Ascending aorta (tissue), 2 donors: ENCODE measurements at regions not wholly inside any gene's neighbourhood (a gene's known extent, or its start where the extent isn't known, plus 50 kb on each side); places are given as distances from the start of the nearest gene placed in this dataset.

Experiments
- DNase-seq, 2 donors: peaks; one replicate each; pipeline ENCODE4 v3.0.0-alpha.2; 2019; ENCODE audit warnings: low spot score in 2 of 2
- H3K27ac ChIP-seq, 2 donors: fragments of 200-600 bp; sonication (generic); one replicate each; pipeline ENCODE4 v1.5.1; 2016 to 2017; ENCODE audit warnings: mild to moderate bottlenecking in 1 of 2
- H3K27me3 ChIP-seq: fragments of 200-600 bp; sonication (generic); one replicate; pipeline ENCODE4 v1.5.1; 2017
- H3K36me3 ChIP-seq, 2 donors: fragments of 200-600 bp; sonication (generic); one replicate each; pipeline ENCODE4 v1.5.1; 2016
- H3K4me1 ChIP-seq, 2 donors: fragments of 200-600 bp; sonication (generic); one replicate each; pipeline ENCODE4 v1.5.1; 2016 to 2017; ENCODE audit warnings: mild to moderate bottlenecking in 1 of 2
- H3K4me3 ChIP-seq, 2 donors: fragments of 200-600 bp; sonication (generic); one replicate each; pipeline ENCODE4 v1.5.1; 2016 to 2017; ENCODE audit warnings: mild to moderate bottlenecking in 1 of 2
- H3K9me3 ChIP-seq, 2 donors: fragments of 200-600 bp; sonication (generic); one replicate each; pipeline ENCODE4 v1.5.1; 2016
- intact Hi-C: fragments of 100-400 bp; cut with DNase I; formaldehyde crosslinking; loops from one replicate; pipeline ENCODE4 v1.15.1; 2023
- TF ChIP-seq, protein P1 (sequence below), 3 experiments: fragments of 200-600 bp in 2 of 3; fragments of 450-650 bp in 1 of 3; sonication (generic) in 2 of 3; IDR thresholded peaks; one replicate each; pipeline ENCODE4 v1.5.1; 2016 to 2019; ENCODE audit warnings: antibody characterized with exemption in 3 of 3, mild to moderate bottlenecking in 1 of 3, moderate library complexity in 1 of 3

DNA sequence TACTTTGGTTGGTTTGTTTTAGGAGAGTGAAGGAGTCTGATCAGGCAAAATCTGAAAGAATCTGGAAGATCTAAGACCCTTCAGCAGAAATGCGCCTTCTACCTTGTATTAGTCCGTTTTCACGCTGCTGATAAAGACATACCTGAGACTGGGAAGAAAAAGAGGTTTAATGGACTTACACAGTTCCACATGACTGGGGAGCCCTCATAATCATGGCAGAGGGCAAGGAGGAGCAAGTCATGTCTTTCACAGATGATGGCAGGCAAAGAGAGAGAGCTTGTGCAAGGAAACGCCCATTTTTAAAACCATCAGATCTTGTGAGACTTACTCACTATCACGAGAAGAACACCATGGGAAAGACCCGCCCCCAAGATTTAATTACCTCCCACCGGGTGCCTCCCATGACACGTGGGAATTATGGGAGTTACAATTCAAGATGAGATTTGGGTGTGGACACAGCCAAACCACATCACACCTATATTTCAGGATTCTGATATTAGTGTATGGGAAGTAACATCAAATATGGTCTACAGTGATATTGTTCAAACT, 99.3 kb downstream of the GLUL start:
- intact Hi-C loops = loop anchor here (5.0 kb wide), 3 partner anchors 55 to 150 kb away; no protein-coding TSS in a partner anchor
- Histone ChIP-seq H3K36me3 (no peaks in the 10 kb centered on the region), H3K4me1 (peaks cover 0 to 24% of the 10 kb centered on the region in 2 donors), H3K4me3 (no peak overlapping the region), H3K27ac (no peak overlapping the region), H3K27me3 (no peaks in the 10 kb centered on the region), H3K9me3 (no peaks in the 10 kb centered on the region)
- TF ChIP-seq, protein P1, sequence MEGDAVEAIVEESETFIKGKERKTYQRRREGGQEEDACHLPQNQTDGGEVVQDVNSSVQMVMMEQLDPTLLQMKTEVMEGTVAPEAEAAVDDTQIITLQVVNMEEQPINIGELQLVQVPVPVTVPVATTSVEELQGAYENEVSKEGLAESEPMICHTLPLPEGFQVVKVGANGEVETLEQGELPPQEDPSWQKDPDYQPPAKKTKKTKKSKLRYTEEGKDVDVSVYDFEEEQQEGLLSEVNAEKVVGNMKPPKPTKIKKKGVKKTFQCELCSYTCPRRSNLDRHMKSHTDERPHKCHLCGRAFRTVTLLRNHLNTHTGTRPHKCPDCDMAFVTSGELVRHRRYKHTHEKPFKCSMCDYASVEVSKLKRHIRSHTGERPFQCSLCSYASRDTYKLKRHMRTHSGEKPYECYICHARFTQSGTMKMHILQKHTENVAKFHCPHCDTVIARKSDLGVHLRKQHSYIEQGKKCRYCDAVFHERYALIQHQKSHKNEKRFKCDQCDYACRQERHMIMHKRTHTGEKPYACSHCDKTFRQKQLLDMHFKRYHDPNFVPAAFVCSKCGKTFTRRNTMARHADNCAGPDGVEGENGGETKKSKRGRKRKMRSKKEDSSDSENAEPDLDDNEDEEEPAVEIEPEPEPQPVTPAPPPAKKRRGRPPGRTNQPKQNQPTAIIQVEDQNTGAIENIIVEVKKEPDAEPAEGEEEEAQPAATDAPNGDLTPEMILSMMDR (IDR thresholded peaks at IDR 0.05) = no peak
- DNase-seq = no peak

DNA sequence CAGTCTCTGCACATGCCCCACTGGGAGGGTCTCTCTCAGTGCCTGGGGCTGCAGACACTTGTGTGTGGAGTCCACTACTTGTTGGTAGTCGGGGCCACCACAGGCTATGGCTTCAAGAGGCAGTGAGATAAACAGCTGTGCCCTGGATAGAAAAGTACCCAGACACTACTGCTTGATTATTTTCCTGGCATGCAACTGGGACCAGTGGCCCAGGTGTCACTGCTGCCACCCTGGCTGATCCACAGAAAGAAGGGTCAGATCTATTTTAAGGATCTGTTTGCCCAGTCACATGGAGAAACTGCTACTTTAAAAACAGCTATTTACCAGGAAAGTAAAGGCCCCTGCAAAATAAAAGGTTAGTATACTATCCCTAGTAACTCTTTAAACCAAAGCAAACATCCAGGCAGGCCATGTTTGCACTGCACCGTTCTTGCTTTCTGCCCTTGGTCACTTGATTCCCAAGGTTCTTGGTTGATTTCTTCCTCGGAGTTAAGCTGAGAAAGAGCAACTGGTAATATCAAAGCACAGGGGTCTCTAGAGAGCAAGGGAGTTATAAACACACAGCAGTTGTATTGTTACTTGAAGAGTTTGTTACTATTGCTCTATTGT, 99.9 kb downstream of the GLUL start:
- intact Hi-C loops = loop anchor here (2.0 to 5.0 kb wide), 4 partner anchors 56 to 149 kb away; partner anchors contain the start of gene GLUL
- peaks cover 0 to 21% of the 10 kb centered on the region in 2 donors for H3K4me1 ChIP-seq
- H3K36me3 ChIP-seq = no peaks in the 10 kb centered on the region
- no peak overlapping the region for H3K27ac ChIP-seq
- TF ChIP-seq, protein P1 (IDR thresholded peaks at IDR 0.05) = no peak
- H3K9me3 ChIP-seq = no peaks in the 10 kb centered on the region
- DNase-seq = no peak
- H3K4me3 ChIP-seq = no peak overlapping the region
- no peaks in the 10 kb centered on the region for H3K27me3 ChIP-seq

DNA sequence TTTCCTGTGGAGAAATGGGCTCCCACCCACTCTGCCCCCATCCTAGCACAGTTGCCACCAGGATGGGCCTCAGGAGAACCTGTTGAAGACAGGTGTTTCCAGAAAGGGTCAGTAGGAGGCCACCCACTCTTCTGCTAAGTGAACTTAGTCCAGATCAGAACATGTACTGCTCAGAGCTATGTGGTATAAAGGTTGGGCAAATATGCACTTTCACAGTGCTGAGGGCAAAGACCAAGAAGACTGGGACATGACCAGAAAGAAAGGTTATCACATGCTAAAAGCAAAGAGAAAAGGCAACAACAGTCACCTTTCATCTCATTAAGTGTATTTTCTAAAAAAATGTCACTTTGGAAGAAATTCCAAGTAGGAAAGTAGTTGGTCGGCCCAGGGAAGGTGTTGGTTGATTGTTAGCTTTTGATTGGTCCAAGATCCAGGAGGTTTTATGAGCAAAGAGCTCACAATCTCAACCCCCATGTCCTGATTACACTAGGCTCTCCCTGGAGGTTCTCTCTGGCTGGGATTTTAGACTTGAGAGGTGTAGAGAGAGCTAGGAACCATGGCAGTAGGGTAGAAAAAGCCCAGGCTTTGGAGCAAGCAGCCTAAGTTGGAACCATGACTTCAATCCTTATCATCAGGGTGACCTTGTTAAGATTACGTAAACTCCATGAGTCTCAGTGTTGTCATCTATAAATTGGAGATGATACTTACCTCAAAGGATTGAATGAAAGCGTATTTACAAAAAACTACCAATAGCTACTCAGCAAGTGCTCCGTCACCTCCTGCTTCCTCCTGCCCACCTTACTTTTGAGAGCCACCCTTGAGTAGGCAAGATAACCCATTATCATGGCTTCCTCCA, 102.6 kb downstream of the GLUL start:
- Histone ChIP-seq H3K36me3 (no peaks in the 10 kb centered on the region), H3K4me3 (no peak overlapping the region)
- intact Hi-C loops = no loop called here

DNA sequence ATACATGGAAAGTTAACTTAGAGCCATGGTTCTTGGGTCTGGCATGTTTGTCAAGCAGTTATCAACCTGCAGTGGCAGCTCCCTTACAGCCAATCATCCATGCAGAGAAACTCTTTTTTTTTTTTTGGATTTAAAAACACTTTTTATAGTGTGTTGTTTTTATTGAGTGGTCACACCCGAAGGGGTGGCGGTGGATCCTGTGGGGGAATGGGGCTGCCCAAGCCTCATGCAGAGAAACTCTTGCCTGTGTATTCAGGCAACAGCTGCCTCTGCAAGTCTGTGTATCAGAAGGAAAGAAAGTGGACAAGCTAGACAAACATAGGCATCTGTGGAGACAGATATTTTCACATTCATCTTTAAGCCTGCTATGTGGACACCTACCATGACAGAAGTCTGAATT, 104.8 kb downstream of the GLUL start:
- TF ChIP-seq, protein P1 (IDR thresholded peaks at IDR 0.05) = no peak
- H3K9me3 ChIP-seq = no peaks in the 10 kb centered on the region
- H3K27ac ChIP-seq = no peak overlapping the region
- H3K27me3 ChIP-seq = no peaks in the 10 kb centered on the region
- H3K4me3 ChIP-seq = no peak overlapping the region
- no peaks in the 10 kb centered on the region for H3K36me3 ChIP-seq
- peaks cover 0 to 21% of the 10 kb centered on the region in 2 donors for H3K4me1 ChIP-seq
- DNase-seq = no peak
- intact Hi-C loops = no loop called here

More for the DNA sequence above, 102.6 kb downstream of the GLUL start:
- H3K27ac ChIP-seq = peak overlapping the region in 1 of 2 donors; percentile 67
- no peaks in the 10 kb centered on the region for H3K27me3 ChIP-seq
- no peak for DNase-seq
- TF ChIP-seq, protein P1 (IDR thresholded peaks at IDR 0.05) = no peak
- H3K9me3 ChIP-seq = no peaks in the 10 kb centered on the region
- H3K4me1 ChIP-seq = peaks cover 0 to 21% of the 10 kb centered on the region in 2 donors

DNA sequence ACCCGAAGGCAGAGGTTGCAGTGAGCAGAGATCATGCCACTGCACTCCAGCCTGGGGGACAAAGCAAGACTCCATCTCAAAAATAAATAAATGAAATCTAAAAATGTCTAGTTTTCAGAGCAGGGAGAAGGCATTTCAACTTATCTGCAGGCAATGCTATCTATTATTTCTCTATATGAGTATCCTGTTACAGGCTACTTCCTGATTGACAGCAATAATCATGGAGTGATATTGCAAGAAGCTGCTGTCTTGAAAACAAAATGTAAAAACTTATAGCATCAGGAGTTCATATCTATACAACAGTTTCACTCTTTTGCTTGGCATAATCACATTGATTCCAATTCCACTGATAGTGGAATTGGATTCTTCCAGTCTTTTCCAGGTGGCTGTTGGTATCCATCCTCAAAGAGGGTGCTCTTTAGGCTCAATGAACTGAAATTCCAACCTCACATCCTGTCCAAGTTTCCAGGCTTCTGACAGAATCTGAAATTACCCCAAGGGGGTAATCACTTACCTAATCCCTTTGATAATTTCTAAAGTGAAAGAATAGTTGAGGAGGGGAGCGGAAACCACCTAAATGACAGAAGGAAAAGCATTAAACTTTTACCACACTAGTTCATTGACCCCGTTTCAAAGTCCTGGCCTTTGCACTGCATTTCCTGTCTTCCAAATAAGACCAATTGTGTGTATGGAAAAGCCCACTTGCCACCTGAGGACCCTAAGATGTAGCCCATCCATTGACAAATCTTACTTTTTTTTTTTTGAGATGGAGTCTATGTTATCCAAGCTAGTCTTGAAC, 107.6 kb downstream of the GLUL start:
- intact Hi-C loops = no loop called here
- Histone ChIP-seq H3K4me3 (no peak overlapping the region), H3K36me3 (no peaks in the 10 kb centered on the region), H3K9me3 (no peaks in the 10 kb centered on the region), H3K27ac (no peak overlapping the region), H3K4me1 (peaks cover 0 to 6% of the 10 kb centered on the region in 2 donors), H3K27me3 (no peaks in the 10 kb centered on the region)
- TF ChIP-seq, protein P1 (IDR thresholded peaks at IDR 0.05) = no peak
- DNase-seq = no peak
